Smooth muscle cell (in vitro differentiated cells): ENCODE measurements at regions not wholly inside any gene's neighbourhood (a gene's known extent, or its start where the extent isn't known, plus 50 kb on each side); places are given as distances from the start of the nearest gene placed in this dataset.

Source experiments
- DNase-seq: peaks from one replicate; lab custom pipeline; 2025; ENCODE audit not compliant: unreplicated experiment; lab: John Stamatoyannopoulos, UW
- H2AFZ ChIP-seq: fragments of 200-600 bp; sonication (generic); 2 replicates; pipeline ENCODE4 v1.6.0; 2016; ENCODE audit warnings: antibody characterized with exemption, low read depth, mild to moderate bottlenecking
- H3F3A ChIP-seq: fragments of 200-600 bp; sonication (generic); 2 replicates; pipeline ENCODE4 v1.6.0; 2017; ENCODE audit warnings: antibody characterized with exemption, low read depth
- H3K27ac ChIP-seq: fragments of 200-600 bp; sonication (generic); 2 replicates; pipeline ENCODE4 v1.5.1; 2016; ENCODE audit warnings: low read depth, mild to moderate bottlenecking
- H3K27me3 ChIP-seq: fragments of 200-600 bp; sonication (generic); 2 replicates; pipeline ENCODE4 v1.6.1; 2016; ENCODE audit warnings: low read depth, mild to moderate bottlenecking
- H3K36me3 ChIP-seq: fragments of 200-600 bp; sonication (generic); 2 replicates; pipeline ENCODE4 v1.5.1; 2016; ENCODE audit warnings: low read depth
- H3K4me1 ChIP-seq: fragments of 200-600 bp; sonication (generic); 2 replicates; pipeline ENCODE4 v1.5.1; 2016; ENCODE audit warnings: low read depth
- H3K4me2 ChIP-seq: fragments of 200-600 bp; sonication (generic); 2 replicates; pipeline ENCODE4 v1.6.0; 2016; ENCODE audit warnings: mild to moderate bottlenecking
- H3K4me3 ChIP-seq: fragments of 200-600 bp; sonication (generic); 2 replicates; pipeline ENCODE4 v1.5.1; 2016; ENCODE audit warnings: mild to moderate bottlenecking
- H3K79me2 ChIP-seq: fragments of 200-600 bp; sonication (generic); 2 replicates; pipeline ENCODE4 v1.6.0; 2016; ENCODE audit warnings: low read depth, mild to moderate bottlenecking
- H3K9ac ChIP-seq: fragments of 200-600 bp; sonication (generic); 2 replicates; pipeline ENCODE4 v1.6.0; 2016; ENCODE audit warnings: low read depth
- H3K9me3 ChIP-seq: fragments of 200-600 bp; sonication (generic); replicated peaks from 2 replicates; pipeline ENCODE4 v1.5.1; 2016; ENCODE audit warnings: low read depth
- H4K20me1 ChIP-seq: fragments of 200-600 bp; sonication (generic); 2 replicates; pipeline ENCODE4 v1.6.0; 2016; ENCODE audit warnings: low read depth
- CTCF ChIP-seq: fragments of 200-600 bp; sonication (generic); IDR thresholded peaks from 2 replicates; pipeline ENCODE4 v1.5.1; 2017; ENCODE audit warnings: borderline replicate concordance, mild to moderate bottlenecking, antibody characterized with exemption; ENCODE audit not compliant: insufficient read depth, poor library complexity, severe bottlenecking
- WGBS: methylation state at CpG from one replicate; pipeline ENCODE4 v1.1.7; 2016; ENCODE audit warnings: low lambda C conversion rate; 5-methylcytosine and 5-hydroxymethylcytosine counted together

- Histone ChIP-seq H3K4me1 (no peaks in the 10 kb centered on the region), H3K27ac (no peak overlapping the region), H3K79me2 (no peaks in the 10 kb centered on the region), H3K9me3 (no peaks in the 10 kb centered on the region), H4K20me1 (no peaks in the 10 kb centered on the region), H3K27me3 (no peaks in the 10 kb centered on the region), H3K4me3 (no peak overlapping the region), H3F3A (no peaks in the 10 kb centered on the region), H2AFZ (no peak overlapping the region), H3K9ac (no peak overlapping the region), H3K4me2 (no peak overlapping the region), H3K36me3 (no peaks in the 10 kb centered on the region)
- no peak for TF ChIP-seq CTCF
- DNase-seq = no peak
- 89% methylated on average over 24 of the region's 25 CpGs for WGBS
Observed at GRCh38 chr13:37934339-37935191, 65.0 kb upstream of the TRPC4 start.

- H3K27me3 ChIP-seq = no peaks in the 10 kb centered on the region
- no peak overlapping the region for H3K9ac ChIP-seq
- 83% methylated on average over 4 of the region's 4 CpGs for WGBS
- H3K4me1 ChIP-seq = no peaks in the 10 kb centered on the region
- DNase-seq = no peak
- H3K9me3 ChIP-seq = no peaks in the 10 kb centered on the region
- H3F3A ChIP-seq = no peaks in the 10 kb centered on the region
- H3K4me3 ChIP-seq = no peak overlapping the region
- no peak overlapping the region for H2AFZ ChIP-seq
- H3K36me3 ChIP-seq = no peaks in the 10 kb centered on the region
- TF ChIP-seq CTCF = no peak
- H3K27ac ChIP-seq = no peak overlapping the region
- no peak overlapping the region for H3K4me2 ChIP-seq
- no peaks in the 10 kb centered on the region for H4K20me1 ChIP-seq
- H3K79me2 ChIP-seq = no peaks in the 10 kb centered on the region
Observed at GRCh38 chr13:37929308-37929707, 59.7 kb upstream of the TRPC4 start.

- Histone ChIP-seq H3K4me2 (no peak overlapping the region), H3K4me3 (no peak overlapping the region), H3K4me1 (no peaks in the 10 kb centered on the region), H4K20me1 (no peaks in the 10 kb centered on the region), H3K27me3 (no peaks in the 10 kb centered on the region), H3K36me3 (no peaks in the 10 kb centered on the region), H3K9ac (no peak overlapping the region), H3F3A (no peaks in the 10 kb centered on the region), H3K27ac (no peak overlapping the region), H2AFZ (no peak overlapping the region), H3K79me2 (no peaks in the 10 kb centered on the region), H3K9me3 (no peaks in the 10 kb centered on the region)
- TF ChIP-seq CTCF = no peak
- no peak for DNase-seq
- 84% methylated on average over 4 of the region's 4 CpGs for WGBS
Observed at GRCh38 chr13:37927561-37927960, 58.0 kb upstream of the TRPC4 start.
